PC-3 (cell line): ENCODE measurements at regions not wholly inside any gene's neighbourhood (a gene's known extent, or its start where the extent isn't known, plus 50 kb on each side); places are given as distances from the start of the nearest gene placed in this dataset.

Experiments used
- ATAC-seq: fragments of 200-7000 bp; cut with Tn5 transposase; 2 replicates; pipeline ENCODE4 v1.9.1; 2020; ENCODE audit warnings: mild to moderate bottlenecking, moderate library complexity
- BruUV-seq: library from RNA; stranded (reverse); fragments of 400-500 nt; replicated peaks from 2 replicates; lab custom pipeline; 2021; lab: Mats Ljungman, UMichigan
- CTCF ChIA-PET: fragments of 300-600 bp; sonication (Branson Sonifier 250); formaldehyde crosslinking; loops from one replicate; lab custom pipeline; 2022; ENCODE audit warnings: antibody characterized with exemption; lab: Charles Lee
- POLR2A ChIA-PET: fragments of 300-600 bp; sonication (Branson Sonifier 250); formaldehyde crosslinking; loops from one replicate; lab custom pipeline; 2022; ENCODE audit warnings: antibody characterized with exemption; ENCODE audit not compliant: unreplicated experiment; lab: Charles Lee
- DNase-seq: peaks from one replicate; pipeline ENCODE4 v3.0.0-alpha.2; 2015
- H2AFZ ChIP-seq: fragments of 300-600 bp; sonication (generic); 2 replicates; pipeline ENCODE4 v1.6.0; 2016; ENCODE audit warnings: antibody characterized with exemption, low read length
- H3F3A ChIP-seq: fragments of 300-600 bp; sonication (generic); one replicate; pipeline ENCODE4 v1.6.0; 2017; ENCODE audit warnings: antibody characterized with exemption, low read length, control low read depth, mild to moderate bottlenecking; ENCODE audit not compliant: unreplicated experiment
- H3K27ac ChIP-seq: fragments of 300-600 bp; sonication (generic); 2 replicates; pipeline ENCODE4 v1.5.1; 2016; ENCODE audit warnings: mild to moderate bottlenecking, low read length
- H3K27me3 ChIP-seq: fragments of 300-600 bp; sonication (generic); 2 replicates; pipeline ENCODE4 v1.6.1; 2016; ENCODE audit warnings: low read length, mixed read lengths
- H3K36me3 ChIP-seq: fragments of 300-600 bp; sonication (generic); 2 replicates; pipeline ENCODE4 v1.6.1; 2016; ENCODE audit warnings: low read depth, mixed run types, low read length, mixed read lengths
- H3K4me1 ChIP-seq: fragments of 300-600 bp; sonication (generic); 2 replicates; pipeline ENCODE4 v1.5.1; 2016; ENCODE audit warnings: low read length; ENCODE audit not compliant: insufficient read depth
- H3K4me2 ChIP-seq: fragments of 300-600 bp; sonication (generic); 2 replicates; pipeline ENCODE4 v1.6.0; 2016; ENCODE audit warnings: low read length
- H3K4me3 ChIP-seq: fragments of 300-600 bp; sonication (generic); 2 replicates; pipeline ENCODE4 v1.5.1; 2016; ENCODE audit warnings: mild to moderate bottlenecking, low read length, mixed read lengths
- H3K79me2 ChIP-seq: fragments of 300-600 bp; sonication (generic); 2 replicates; pipeline ENCODE4 v1.6.1; 2017; ENCODE audit warnings: low read length, mixed read lengths
- H3K9ac ChIP-seq: fragments of 300-600 bp; sonication (generic); 2 replicates; pipeline ENCODE4 v1.6.0; 2016; ENCODE audit warnings: mild to moderate bottlenecking, low read length
- H3K9me2 ChIP-seq: fragments of 300-600 bp; sonication (generic); replicated peaks from 2 replicates; pipeline ENCODE4 v1.6.1; 2016; ENCODE audit warnings: mixed run types, low read length, mixed read lengths
- H3K9me3 ChIP-seq: fragments of 300-600 bp; sonication (generic); 2 replicates; pipeline ENCODE4 v1.6.1; 2016; ENCODE audit warnings: low read length, mixed read lengths
- H4K20me1 ChIP-seq: fragments of 300-600 bp; sonication (generic); 2 replicates; pipeline ENCODE4 v1.6.1; 2016; ENCODE audit warnings: low read length, mixed read lengths
- EZH2 ChIP-seq: fragments of 300-600 bp; sonication (generic); IDR thresholded peaks from one replicate; pipeline ENCODE4 v1.6.1; 2017; ENCODE audit warnings: antibody characterized with exemption, mild to moderate bottlenecking, low read length; ENCODE audit not compliant: unreplicated experiment
- EZH2phosphoT487 ChIP-seq: fragments of 300-600 bp; sonication (generic); IDR thresholded peaks from 2 replicates; pipeline ENCODE4 v1.6.1; 2018; ENCODE audit warnings: mild to moderate bottlenecking, antibody characterized with exemption, low read length, borderline replicate concordance
- intact Hi-C: fragments of 100-400 bp; cut with micrococcal nuclease; formaldehyde crosslinking; loops from 2 replicates; pipeline ENCODE4 v1.9.0; 2023
- TF ChIP-seq, protein P1 (sequence below): fragments of 300-600 bp; sonication (generic); conservative IDR thresholded peaks from 2 replicates; pipeline ENCODE4 v1.5.1; 2017; ENCODE audit warnings: antibody characterized with exemption, low read depth, mild to moderate bottlenecking, low read length

- no peak for DNase-seq
- BruUV-seq = no TSS peak
- CTCF ChIA-PET = no interaction called here
Observed at GRCh38 chr2:159849160-159849813, 51.3 kb upstream of the CD302 start.

More at GRCh38 chr2:159849160-159849813, 51.3 kb upstream of the CD302 start:
- Histone ChIP-seq H3K36me3 (no peaks in the 10 kb centered on the region), H2AFZ (no peak overlapping the region), H3K9me2 (no peaks in the 10 kb centered on the region), H3K4me3 (no peak overlapping the region), H3K4me2 (no peak overlapping the region), H3K79me2 (no peaks in the 10 kb centered on the region), H3K27me3 (no peaks in the 10 kb centered on the region), H3K9ac (no peak overlapping the region), H4K20me1 (no peaks in the 10 kb centered on the region), H3K9me3 (no peaks in the 10 kb centered on the region), H3F3A (no peaks in the 10 kb centered on the region), H3K27ac (no peak overlapping the region), H3K4me1 (no peaks in the 10 kb centered on the region)
- TF ChIP-seq EZH2 = no peak
- TF ChIP-seq, protein P1, sequence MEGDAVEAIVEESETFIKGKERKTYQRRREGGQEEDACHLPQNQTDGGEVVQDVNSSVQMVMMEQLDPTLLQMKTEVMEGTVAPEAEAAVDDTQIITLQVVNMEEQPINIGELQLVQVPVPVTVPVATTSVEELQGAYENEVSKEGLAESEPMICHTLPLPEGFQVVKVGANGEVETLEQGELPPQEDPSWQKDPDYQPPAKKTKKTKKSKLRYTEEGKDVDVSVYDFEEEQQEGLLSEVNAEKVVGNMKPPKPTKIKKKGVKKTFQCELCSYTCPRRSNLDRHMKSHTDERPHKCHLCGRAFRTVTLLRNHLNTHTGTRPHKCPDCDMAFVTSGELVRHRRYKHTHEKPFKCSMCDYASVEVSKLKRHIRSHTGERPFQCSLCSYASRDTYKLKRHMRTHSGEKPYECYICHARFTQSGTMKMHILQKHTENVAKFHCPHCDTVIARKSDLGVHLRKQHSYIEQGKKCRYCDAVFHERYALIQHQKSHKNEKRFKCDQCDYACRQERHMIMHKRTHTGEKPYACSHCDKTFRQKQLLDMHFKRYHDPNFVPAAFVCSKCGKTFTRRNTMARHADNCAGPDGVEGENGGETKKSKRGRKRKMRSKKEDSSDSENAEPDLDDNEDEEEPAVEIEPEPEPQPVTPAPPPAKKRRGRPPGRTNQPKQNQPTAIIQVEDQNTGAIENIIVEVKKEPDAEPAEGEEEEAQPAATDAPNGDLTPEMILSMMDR = no peak
- no peak for TF ChIP-seq EZH2phosphoT487
- intact Hi-C loops = no loop called here
- no peak for ATAC-seq
- POLR2A ChIA-PET = no interaction called here
